ENCODE measurements at regions not wholly inside any gene's neighbourhood (a gene's known extent, or its start where the extent isn't known, plus 50 kb on each side); places are given as distances from the start of the nearest gene placed in this dataset.

DNA sequence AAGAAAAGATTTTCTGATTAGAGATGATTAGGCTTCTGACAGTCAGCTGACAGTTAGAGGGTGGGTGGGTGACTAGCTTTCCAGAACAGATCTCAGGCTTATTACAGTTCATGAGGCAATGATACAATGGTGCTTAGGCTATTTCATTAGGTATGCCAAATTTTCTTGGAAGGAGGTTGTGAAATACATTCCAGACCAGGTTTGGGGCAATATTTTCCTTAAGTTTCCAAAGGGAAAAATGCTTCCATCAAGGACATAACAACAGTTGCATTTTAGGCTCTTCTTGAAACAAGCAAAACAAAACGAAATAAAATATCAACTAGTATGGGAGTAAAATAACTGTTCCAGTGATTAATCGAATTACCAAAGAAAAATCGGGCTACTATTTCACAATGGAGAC is 59.3 kb upstream of the CNTN1 start:
- no peaks in the 10 kb centered on the region for H3K36me3 ChIP-seq
- no peak overlapping the region for H3K27ac ChIP-seq
- no peak for TF ChIP-seq POLR2A (IDR thresholded peaks at IDR 0.05)
- TF ChIP-seq, protein P1, sequence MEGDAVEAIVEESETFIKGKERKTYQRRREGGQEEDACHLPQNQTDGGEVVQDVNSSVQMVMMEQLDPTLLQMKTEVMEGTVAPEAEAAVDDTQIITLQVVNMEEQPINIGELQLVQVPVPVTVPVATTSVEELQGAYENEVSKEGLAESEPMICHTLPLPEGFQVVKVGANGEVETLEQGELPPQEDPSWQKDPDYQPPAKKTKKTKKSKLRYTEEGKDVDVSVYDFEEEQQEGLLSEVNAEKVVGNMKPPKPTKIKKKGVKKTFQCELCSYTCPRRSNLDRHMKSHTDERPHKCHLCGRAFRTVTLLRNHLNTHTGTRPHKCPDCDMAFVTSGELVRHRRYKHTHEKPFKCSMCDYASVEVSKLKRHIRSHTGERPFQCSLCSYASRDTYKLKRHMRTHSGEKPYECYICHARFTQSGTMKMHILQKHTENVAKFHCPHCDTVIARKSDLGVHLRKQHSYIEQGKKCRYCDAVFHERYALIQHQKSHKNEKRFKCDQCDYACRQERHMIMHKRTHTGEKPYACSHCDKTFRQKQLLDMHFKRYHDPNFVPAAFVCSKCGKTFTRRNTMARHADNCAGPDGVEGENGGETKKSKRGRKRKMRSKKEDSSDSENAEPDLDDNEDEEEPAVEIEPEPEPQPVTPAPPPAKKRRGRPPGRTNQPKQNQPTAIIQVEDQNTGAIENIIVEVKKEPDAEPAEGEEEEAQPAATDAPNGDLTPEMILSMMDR (IDR thresholded peaks at IDR 0.05), result no peak
- no peak for TF ChIP-seq POLR2AphosphoS5 (IDR thresholded peaks at IDR 0.05)
- TF ChIP-seq EP300 (IDR thresholded peaks at IDR 0.05), result no peak
- 40 to 74% (median 71%) methylated on average over 3 of the region's 3 CpGs for WGBS, 5 donors
- intact Hi-C loops (cut with DNase I; ENCODE audit: low total_unique reads), result no loop called here
- H3K27me3 ChIP-seq, result no peaks in the 10 kb centered on the region
- no peaks in the 10 kb centered on the region for H3K9me3 ChIP-seq
- H3K4me3 ChIP-seq, result no peak overlapping the region
- H3K4me1 ChIP-seq, result no peaks in the 10 kb centered on the region
- no peak for DNase-seq

DNA sequence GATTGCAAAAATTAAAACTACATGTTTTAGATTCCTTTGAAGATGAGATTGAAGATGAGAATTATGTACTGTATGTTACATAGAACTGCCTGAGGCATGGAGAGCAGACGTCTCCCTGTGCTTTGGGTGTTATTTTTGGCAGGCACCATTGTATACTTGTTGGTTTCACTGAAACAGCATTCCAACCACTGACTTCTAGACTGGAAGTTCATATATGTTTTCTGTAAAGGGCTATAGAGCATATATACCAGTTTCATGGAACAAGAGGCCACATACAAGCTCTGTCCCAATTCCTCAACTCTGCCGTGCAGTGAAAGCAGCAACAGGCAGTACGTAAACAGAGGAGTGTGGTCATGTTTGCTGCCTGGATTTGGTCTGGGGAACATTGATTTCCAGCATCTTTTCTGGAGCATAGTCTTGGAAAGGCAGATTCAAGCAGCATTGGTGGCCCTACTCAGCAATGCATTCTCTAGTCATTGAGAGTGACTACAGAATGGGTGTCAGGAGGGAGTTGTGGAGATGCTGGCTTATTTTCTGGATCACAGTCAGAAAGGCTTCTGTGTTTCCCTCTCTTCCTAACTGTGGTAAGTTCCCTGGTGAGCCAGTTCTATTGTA is 57.6 kb upstream of the CNTN1 start:
- no peaks in the 10 kb centered on the region for H3K27me3 ChIP-seq
- no peaks in the 10 kb centered on the region for H3K4me1 ChIP-seq
- WGBS, 5 donors, result 12 to 49% (median 39%) methylated on average over 3 of the region's 3 CpGs
- TF ChIP-seq POLR2AphosphoS5 (IDR thresholded peaks at IDR 0.05) (no peak), POLR2A (IDR thresholded peaks at IDR 0.05) (no peak), EP300 (IDR thresholded peaks at IDR 0.05) (no peak)
- TF ChIP-seq, protein P1 (IDR thresholded peaks at IDR 0.05), result no peak
- DNase-seq, result no peak
- H3K4me3 ChIP-seq, result no peak overlapping the region
- H3K27ac ChIP-seq, result no peak overlapping the region
- H3K9me3 ChIP-seq, result no peaks in the 10 kb centered on the region
- intact Hi-C loops (cut with DNase I; ENCODE audit: low total_unique reads), result no loop called here
- no peaks in the 10 kb centered on the region for H3K36me3 ChIP-seq

DNA sequence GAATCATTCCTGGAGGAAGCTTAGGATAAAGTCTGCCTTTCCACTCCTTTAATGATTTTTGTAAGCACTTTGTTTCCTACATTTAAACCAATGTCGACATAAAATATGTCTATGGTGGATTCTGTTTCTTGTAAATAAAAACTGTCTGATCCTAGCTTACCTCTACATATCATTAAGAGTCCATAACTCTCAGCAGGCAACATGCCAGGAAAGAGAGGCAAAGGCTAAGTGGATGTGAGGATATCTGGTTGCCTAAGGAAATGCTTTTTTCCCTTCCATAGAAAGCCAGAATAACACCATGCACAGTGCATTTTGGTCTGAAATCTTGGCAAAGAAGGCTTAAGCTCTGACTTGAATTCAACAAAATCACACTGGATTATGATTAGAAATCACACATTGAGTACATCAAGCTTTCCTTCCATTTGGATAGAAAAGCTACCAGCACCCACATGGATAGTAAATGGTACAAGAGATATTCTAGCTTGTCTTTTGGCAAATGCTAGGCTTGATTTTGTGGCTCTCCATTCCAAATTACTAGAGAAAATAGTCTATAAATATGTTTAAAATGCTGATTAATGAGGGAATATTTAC is 57.0 kb upstream of the CNTN1 start:
- 22 to 68% (median 54%) methylated on average over 1 of the region's 1 CpG for whole genome bisulfite sequencing, 5 donors
- H3K4me3 ChIP-seq, result no peak overlapping the region
- no peaks in the 10 kb centered on the region for H3K27me3 ChIP-seq
- no peak for DNase-seq
- no peaks in the 10 kb centered on the region for H3K36me3 ChIP-seq
- TF ChIP-seq POLR2A (IDR thresholded peaks at IDR 0.05), result no peak
- TF ChIP-seq, protein P1 (IDR thresholded peaks at IDR 0.05), result no peak
- no peak for TF ChIP-seq POLR2AphosphoS5 (IDR thresholded peaks at IDR 0.05)
- no peak for TF ChIP-seq EP300 (IDR thresholded peaks at IDR 0.05)
- no peaks in the 10 kb centered on the region for H3K9me3 ChIP-seq
- H3K27ac ChIP-seq, result no peak overlapping the region
- H3K4me1 ChIP-seq, result no peaks in the 10 kb centered on the region
- intact Hi-C loops (cut with DNase I; ENCODE audit: low total_unique reads), result no loop called here

Small RNA genes in the stretch of these regions (small RNA-seq; reads per million reads assigned to genes)
- gene RNU6-713P, result 0 reads per million in 4 donors

Measured in stomach (tissue), 8 donors.